HG03060 (cell line): ENCODE measurements at regions not wholly inside any gene's neighbourhood (a gene's known extent, or its start where the extent isn't known, plus 50 kb on each side); places are given as distances from the start of the nearest gene placed in this dataset.

ENCODE experiments used
- ATAC-seq: cut with Tn5 transposase; IDR thresholded peaks from one replicate; pipeline ENCODE4 v1.9.1; 2021; ENCODE audit warnings: low read depth, moderate number of reproducible peaks; ENCODE audit not compliant: unreplicated experiment

DNA sequence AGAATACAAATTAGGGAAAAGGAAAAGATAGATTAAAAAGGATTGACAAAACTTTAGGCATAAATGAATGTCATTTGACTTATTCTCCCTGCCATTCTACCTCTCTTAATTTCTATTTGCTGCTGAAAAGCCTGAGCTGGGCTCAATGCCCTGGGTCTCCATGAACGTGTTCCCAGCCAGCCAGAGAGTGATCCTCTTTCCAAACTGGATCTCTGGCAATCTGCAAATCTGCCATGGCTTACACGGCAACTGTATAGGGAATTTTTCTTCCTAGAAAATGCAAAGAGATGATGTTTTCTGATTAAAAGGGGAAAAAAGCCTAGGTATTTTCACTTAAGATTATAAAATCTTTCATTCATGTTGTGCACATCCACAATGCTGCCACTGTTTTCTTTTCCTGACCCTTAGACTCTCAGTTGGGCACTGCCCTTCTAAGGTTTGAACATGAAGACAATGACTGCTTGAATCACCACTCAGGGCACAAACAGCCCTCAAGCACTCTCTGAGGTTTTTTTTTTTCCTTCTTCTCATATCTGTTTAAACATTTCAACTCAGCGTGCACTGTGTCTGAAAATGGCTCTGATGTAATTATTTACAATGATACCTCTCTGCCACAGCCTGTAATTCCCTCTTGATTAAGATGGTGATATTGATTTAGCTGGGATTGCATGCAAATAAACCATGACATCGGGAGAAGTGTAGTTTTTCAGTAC, 60.3 kb downstream of the DACT1 start:
- no peak for ATAC-seq

- no peak for ATAC-seq
Measured at GRCh38 chr14:58699681-58700205, 62.0 kb downstream of the DACT1 start.

GRCh38 chr14:58701156-58701555, 63.4 kb downstream of the DACT1 start:
- ATAC-seq, result no peak

DNA sequence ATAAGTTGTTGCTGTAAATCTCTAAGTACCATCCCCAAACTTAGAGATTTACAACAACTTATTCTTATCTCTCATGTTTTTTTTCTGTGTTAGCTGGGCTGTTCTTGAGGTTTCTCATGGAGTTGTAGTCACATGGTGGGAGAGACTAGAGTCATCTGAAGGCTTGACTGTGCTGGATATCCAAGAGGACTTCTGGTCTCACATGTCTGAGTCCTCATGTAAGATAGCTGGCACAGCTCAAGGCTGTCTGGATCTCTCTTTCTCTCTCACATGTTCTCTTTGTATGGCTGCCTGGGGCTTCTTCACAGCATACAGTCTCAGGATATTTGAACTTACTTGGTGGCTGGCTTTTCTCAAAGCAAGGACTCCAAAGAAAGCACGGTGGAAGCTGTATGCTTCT, 63.8 kb downstream of the DACT1 start:
- ATAC-seq, result no peak

GRCh38 chr14:58702441-58703160, 64.8 kb downstream of the DACT1 start:
- no peak for ATAC-seq

GRCh38 chr14:58703161-58703506, 65.4 kb downstream of the DACT1 start:
- ATAC-seq, result no peak

- no peak for ATAC-seq
Measured at GRCh38 chr14:58705066-58705465, 67.3 kb downstream of the DACT1 start.

DNA sequence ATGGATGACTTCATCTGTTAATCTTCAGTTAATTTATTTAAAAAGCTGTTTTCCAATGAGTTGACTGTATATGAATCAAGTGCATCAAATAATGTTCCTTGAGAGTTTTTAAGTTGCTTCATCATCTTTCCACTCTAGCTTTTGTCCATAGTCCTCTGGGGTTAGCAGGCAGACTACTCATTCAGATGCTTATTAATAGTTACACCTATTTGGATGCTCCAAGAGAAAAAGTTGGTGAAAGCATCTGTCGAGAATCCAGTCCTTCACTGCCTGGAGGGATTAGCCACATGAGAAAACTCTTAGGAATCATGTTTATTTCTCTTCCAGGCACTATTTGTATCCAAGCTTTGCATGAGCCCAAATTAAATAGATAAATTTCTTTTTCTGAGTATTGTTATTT, 70.2 kb downstream of the DACT1 start:
- no peak for ATAC-seq

- no peak for ATAC-seq
Measured at GRCh38 chr14:58709949-58710348, 72.2 kb downstream of the DACT1 start.

- ATAC-seq, result no peak
Measured at GRCh38 chr14:58711382-58711781, 73.6 kb downstream of the DACT1 start.

DNA sequence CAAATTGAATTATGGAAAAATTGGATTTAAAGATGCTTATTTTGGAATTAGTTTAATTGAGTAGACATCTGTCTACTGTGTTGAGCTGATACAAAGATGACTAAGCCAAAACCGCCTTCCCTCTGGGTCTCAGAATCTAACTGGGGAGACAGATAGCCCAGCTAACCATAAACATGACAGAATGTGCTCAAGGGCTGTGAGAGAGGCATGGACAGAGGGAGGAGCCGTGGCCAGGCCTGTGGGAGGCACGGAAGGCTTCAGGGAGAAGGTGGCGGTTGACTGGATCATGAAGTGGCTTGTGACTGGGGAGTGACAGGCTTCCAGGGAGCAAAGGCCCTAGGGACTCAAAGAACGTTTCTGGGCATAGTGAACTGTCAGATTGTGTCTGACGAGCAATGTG, 74.6 kb downstream of the DACT1 start:
- ATAC-seq, result no peak

DNA sequence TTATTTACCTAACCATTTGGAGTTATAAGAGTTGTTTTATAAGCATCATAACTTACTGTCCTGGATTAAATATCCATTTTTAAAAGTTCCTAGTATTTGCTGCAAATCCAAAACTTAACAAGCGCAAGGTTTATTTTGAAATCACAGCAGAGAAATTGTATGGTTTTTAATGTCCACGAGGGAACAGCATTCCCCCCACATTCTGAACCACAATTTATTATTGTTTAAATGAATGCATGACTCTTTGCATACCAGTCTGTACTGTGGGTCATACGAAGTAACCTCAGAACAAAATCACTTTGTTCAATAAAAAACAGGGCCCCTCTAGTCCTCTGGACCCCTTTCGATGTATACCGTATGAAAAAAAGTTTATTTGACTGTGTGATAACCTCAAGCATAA, 75.9 kb downstream of the DACT1 start:
- no peak for ATAC-seq

- ATAC-seq, result no peak
Measured at GRCh38 chr14:58716706-58717105, 78.9 kb downstream of the DACT1 start.

DNA sequence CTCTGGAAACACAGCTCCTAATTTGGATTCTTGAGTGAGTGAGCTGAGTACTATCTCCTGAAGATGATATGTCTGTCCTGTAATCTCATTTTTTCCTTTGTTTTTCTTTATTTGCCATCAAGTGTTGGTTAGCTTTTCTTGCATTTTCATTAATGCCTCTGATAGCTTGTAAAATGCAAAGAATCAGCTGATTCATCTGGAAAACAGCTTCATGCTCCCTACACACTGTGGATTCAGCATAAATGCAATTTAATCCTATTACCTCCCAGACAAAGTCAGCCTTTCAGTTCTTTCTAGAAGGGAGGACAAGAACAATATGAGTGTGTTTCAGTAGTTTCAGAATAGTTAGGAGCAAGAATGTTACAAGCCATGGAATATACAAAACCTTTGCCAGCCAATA, 79.4 kb downstream of the DACT1 start:
- ATAC-seq, result no peak

- ATAC-seq, result no peak
Measured at GRCh38 chr14:58717813-58718212, 80.1 kb downstream of the DACT1 start.

DNA sequence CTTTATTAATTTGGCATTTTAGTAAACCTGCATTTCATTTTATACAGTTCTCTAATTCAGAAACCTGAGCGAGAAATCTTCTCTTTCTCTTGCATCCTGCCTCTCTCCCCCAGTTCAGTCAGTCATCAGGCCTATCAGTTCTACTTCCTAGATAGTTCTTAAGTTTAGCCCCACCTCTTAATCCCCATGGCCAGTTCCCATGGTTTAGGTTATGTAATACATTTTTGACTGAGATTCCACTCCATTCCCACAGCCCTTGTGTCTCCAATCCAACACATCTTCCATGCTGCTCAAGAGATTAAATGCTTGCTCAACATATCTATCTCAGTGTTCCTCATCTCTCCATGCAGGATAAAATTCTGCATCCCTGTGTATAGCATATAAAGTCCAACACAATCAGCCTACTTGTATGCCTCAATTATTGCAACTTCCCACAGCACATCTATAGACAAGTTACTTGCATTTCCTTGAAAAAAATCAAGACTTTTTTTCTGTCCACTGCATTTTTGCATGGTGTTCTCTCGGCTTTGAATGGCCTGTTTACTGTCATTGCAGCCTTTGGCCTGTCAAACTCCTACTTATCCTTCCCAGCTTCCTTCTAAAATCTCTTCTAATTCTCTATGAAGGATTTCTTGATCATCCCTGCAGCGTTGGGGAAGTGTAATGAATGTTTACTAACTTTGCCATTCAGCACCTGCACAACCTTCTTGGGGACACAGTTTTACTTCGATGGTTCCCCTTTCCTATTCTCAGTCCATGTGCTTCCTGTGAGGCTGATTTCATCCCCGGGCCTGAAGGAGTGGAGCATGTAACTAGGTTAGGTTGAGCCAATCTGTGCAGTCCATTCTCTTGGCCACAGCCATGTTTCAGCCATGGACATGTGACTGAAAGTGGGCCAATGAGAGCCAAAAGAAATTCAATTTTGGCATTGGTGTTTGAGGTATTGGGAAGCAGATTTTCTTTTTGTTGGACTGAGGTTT, 80.8 kb downstream of the DACT1 start:
- ATAC-seq, result no peak

DNA sequence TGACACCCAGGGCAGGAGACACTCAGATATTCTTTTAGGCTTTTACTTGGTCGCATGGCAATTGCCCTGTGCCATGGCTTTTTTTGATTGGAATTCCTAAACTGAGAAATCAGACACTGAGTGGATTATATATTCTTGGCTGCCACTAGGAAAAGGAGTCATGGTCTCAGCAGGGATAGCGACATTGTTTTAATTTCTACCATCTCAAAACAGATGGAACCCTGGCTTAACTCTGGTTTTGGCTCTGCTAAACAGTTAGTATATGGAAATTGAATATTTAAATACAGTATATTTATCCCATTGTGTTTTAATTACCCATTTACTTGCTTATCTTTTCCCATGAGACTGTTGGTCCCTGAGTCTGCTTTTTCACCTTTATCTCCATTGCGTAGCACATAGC, 84.0 kb downstream of the DACT1 start:
- no peak for ATAC-seq

DNA sequence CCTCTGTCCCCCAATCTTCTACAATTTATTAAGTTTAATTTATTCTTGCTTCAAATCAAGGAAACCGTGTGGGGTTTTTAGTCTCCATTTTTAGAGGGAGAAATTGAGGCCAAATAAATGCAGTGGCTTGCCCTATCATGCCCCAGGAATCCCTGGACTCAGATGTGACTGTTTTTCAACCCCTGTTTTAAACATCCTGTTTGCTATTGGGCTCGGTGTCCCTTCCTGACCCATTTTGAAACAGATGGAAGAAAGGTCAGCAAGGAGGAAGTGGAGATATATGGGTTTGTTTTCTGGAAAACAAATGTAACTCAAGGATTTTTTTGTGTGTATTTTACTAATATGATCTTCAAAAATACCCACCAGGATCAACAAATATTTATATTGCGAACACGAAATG, 84.7 kb downstream of the DACT1 start:
- no peak for ATAC-seq

- ATAC-seq, result no peak
Measured at GRCh38 chr14:58724206-58724605, 86.4 kb downstream of the DACT1 start.

DNA sequence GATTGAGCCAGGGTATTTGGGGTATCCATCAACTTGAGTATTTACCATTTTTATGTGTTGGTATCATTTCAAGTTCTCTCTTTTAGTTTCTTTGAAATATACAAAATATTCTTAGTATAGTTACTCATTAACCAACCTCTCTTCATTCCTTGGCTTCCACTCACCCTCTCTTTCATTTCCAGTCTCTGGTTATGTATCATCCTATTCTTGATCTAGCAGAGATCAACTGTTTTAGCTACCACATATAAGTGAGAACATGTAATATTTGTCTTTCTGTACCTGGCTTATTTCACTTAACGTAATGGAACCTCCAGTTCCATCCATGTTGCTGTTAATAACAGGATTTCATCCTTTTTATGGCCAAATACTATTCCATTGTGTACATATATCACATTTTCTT, 86.9 kb downstream of the DACT1 start:
- no peak for ATAC-seq

DNA sequence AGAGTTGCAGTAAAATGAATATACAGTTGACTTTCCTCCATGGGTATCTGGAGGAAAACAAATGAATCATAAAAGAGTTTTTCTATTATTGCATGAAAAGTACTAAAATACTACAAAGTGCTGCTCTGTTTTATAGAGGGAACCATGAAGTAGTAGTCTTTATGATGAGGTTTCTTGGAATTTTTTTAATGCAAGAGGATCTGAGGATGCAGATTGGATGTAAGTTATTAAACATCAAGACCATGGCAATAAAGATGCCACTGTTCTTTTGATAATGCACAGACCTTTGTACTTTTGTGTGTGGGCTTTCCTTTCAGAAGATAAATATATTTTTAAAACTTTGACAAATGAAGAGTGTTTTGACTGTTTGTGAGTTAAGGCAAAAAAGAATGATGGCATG, 87.5 kb downstream of the DACT1 start:
- no peak for ATAC-seq
